Mucosa of gallbladder (tissue), 1 donor: ENCODE measurements at regions not wholly inside any gene's neighbourhood (a gene's known extent, or its start where the extent isn't known, plus 50 kb on each side); places are given as distances from the start of the nearest gene placed in this dataset.
A peak's percentile ranks its signal among the peaks of the same experiment; 100 is the strongest.
"Not testable (repeated sequence)": the region's sequence is repeated elsewhere in the genome, so short reads cannot be mapped to it uniquely, and the experiment has no call there.

Experiments used
- DNase-seq: peaks from one replicate; pipeline ENCODE4 v3.0.0-alpha.2; 2020; ENCODE audit warnings: low spot score
- donor health status: DM: no; HTN: no; CAD: no.

GRCh38 chr2:114018464-114018863 is 128.6 kb downstream of the ACTR3 start:
- DNase-seq: not testable (repeated sequence)

- DNase-seq: no peak
Measured at GRCh38 chr2:114020668-114021067, 130.8 kb downstream of the ACTR3 start.

DNA sequence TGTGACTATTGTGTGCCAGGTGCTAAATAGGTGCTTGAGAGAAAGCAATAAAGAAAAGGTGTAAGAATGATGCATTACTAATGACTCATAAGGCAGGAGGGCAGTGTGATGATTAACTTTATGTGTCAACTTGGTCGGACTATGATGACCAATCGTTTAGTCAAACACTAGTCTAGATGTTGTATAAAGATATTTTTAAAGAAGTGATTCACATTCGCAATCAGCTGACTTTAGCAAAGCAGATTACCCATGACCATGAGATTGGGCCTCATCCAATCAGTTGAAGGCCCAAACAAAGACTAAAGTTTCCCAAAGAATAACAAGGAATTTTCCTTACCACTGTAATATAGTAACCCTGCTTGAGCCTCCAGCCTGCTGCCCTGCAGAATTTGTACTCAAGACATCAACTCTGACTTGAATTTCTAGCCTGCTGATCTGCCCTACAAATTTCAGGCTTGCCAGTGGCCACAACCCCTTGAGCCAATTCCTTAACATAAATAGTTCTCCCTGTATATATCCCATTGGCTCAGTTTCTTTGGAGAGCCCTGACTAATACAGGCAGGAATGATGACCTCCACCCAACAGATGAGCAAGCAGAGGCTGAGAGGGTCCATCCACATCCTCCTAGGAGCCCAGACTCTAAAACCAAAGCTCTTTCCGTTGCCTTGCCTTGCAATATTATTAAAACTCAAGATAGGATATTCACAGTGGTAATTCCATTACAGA is 132.6 kb downstream of the ACTR3 start:
- peak; percentile 62 for DNase-seq

DNA sequence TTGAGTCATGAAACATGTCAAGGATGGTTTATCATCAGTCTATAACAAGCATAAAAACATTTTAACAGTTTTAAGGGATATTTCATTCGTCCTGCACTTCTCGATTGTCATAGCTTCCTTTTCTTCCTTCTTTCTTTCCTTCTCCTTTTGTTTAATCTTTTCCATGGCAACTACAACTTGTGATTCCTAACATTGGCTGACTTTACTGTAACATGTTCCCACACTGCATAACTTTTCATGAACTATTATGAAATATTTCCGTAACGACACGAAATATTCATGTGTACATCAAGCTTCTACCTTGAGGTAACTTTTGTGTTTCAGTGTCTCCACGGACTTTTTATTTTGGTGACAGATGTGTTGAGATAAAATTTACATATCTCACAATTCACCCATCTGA is 134.4 kb downstream of the ACTR3 start:
- DNase-seq: no peak

DNA sequence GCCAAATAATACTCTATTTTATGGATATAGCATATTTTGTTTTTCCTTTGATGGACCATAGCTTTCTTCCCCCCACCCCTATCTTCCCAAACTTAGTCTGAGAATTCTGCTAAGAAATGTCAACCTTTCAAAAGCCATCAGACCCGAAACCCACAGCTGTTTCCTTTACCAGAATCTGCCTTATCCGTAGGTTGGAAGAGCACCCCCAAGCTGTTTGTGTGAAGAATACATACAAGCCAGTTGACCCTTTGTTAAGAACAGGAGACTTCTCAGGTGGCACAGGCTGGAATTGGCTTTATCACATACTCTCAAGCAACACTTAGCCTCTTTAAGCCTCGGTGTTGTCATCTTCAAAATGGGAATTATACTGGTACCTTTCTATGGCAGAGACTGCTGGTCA is 135.1 kb downstream of the ACTR3 start:
- DNase-seq: no peak

DNA sequence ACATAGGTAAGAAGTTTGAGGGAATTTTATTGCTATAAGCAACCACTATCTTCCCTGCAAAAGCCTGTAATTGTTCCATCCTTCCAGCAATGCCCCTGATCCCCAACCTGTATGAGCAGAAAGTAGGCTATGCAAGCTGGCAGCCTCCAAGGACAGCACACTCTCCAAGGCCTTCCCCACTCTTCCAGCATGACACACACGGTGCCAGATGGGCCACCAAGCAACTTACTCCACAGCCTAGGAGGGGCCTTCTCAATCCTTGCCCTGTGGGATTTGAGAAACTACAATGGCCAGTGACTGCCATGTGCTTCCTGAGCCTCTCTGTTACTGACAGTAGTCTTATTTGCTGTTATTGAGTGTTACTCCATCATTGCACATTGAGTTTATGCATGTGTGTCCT is 137.5 kb downstream of the ACTR3 start:
- DNase-seq: no peak

GRCh38 chr2:114031605-114032505 is 142.0 kb downstream of the ACTR3 start:
- DNase-seq: no peak

- DNase-seq: no peak
Measured at GRCh38 chr2:114032705-114033104, 142.8 kb downstream of the ACTR3 start.

DNA sequence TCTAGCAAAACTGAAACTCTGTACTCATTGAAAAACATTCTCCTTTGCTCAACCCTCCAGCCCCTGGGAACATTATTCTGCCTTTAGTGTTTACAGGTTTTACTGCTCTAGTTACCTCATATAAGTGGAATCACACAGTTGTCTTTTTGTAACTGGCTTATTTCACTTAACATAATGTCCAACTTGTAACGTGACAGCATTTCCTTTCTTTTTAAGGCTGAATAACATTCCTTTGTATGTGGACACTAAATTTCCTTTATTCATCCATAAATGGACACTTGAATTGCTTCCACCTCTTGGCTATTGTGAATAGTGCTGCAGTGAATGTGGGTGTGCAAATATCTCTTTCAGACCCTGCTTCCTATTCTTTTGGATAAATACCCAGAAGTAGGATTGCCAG is 144.9 kb downstream of the ACTR3 start:
- DNase-seq: no peak

GRCh38 chr2:114038710-114039109 is 148.8 kb downstream of the ACTR3 start:
- DNase-seq: no peak

DNA sequence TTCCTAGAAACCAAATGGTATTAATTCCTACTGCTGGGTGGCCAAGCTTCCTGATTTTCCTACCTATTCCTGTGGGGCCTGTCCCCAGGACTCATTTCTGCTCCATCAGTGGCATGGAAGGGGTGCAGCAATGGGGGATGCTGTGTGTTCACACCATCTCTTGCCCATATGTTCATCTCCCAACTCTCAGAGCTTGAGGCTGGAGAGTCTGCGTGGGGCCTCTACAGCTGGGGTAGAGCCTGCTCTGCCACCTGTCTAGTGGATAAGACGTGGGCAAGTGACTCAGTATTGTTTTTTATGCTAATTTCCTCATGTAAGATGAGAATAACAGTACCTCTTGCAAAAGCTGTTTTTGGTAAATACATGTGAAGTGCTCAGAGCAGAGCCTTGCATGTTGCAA is 149.8 kb downstream of the ACTR3 start:
- no peak for DNase-seq

- no peak for DNase-seq
Measured at GRCh38 chr2:114040826-114041225, 150.9 kb downstream of the ACTR3 start.

- DNase-seq: no peak
Measured at GRCh38 chr2:114044985-114045384, 155.1 kb downstream of the ACTR3 start.

DNA sequence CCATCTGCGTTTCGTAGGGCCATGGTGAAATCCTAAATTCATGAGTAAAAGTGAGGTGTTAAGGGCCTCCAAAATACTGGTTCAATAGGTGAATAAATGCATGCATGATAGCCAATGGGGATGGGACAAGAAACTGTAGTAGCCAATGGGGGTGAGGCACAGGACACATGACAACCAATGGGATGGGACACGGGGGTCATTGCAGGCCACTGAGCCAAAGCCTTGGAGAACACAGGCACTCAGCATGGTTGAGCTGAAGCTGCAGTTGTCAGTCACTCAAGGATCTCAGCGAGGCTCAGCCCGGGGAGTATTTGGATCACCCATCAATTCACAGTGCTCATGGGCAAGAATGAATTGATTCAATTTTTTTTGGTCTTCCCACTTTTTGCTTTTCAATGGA is 156.5 kb downstream of the ACTR3 start:
- DNase-seq: no peak

DNA sequence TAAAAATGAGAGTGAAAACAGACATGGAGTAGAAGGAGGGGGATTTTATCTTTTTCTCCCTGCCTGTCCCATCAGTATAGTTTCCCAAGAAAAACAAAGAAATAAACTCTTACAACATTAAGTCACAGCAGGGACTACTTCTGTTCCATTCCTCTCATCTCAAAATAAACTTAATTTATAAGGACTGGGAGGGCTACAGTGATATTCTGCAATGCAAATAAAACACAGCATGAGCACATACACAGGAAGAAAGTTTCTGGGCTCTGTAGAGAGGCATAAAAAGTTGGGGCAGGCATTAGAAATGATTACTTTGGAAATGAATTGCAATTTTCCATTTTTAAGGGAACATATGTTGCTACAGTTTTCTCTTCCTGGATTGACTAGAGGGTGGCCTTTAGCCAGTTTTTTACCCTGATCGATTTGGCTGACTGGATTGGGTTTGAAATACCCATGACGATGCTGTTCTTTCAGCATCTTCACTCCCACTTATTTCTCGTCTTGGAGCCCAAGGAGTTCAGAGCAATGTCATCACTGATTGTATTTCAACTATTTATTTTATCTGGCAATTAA is 157.1 kb downstream of the ACTR3 start:
- no peak for DNase-seq

DNA sequence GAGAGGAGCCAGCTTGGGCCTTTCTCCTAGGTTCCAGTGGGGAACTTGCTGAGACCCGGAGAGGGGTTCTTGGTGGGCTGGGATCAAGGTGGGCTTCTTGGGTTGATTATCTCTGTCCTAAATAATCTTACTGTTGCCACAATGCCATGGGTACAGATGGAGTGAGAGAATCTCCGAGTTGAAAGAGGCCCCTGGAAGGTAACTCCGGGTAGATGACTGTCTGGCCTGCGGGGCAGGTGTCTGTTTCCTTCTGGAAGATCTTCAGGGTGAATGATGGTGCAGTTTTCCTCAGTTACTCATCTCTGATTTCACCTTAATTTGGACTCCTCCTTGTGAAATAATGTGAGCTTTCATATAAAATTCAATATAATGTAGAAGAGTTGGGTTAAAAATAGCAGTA is 159.4 kb downstream of the ACTR3 start:
- no peak for DNase-seq

- no peak for DNase-seq
Measured at GRCh38 chr2:114049826-114050225, 159.9 kb downstream of the ACTR3 start.

DNA sequence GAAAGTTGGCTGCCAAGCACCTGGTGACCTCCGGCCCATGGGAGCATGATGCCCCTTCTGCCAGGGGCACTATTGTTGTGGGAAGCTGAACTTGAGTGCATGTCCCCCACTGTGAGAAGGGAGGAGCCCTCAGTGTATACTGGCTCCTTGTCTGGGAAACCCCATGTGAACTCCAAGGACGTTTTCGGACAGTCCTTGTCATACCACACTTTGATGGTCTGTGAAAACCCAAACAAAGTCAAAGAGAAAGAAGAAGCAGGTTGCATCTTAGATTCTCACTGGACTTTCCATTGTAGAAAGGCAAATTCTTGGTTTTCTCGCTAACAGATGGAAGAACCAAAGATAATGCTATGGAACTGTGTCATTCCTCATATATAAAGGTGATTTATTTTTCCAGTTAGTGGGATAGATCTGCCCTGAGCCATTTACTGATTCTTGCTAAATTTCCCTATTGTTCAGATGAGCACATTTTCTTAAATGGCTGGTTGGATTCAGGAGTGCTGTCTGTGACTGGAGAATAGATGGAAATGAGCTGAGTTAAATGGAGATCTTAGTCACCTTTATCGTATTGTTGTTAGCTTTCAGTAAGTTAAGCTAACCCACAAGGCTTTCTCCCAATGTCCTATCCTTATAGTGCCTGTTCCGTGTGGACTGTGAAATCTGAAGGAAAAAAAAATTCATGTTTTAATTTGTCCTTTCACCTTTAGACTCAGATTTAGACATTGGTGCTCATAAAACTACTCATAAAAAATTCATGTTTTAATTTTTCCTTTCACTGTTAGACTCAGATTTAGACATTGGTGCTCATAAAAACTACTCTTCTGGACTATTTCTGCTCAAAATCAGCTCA is 166.6 kb downstream of the ACTR3 start:
- DNase-seq: no peak

GRCh38 chr2:114057638-114058037 is 167.7 kb downstream of the ACTR3 start:
- DNase-seq: no peak

DNA sequence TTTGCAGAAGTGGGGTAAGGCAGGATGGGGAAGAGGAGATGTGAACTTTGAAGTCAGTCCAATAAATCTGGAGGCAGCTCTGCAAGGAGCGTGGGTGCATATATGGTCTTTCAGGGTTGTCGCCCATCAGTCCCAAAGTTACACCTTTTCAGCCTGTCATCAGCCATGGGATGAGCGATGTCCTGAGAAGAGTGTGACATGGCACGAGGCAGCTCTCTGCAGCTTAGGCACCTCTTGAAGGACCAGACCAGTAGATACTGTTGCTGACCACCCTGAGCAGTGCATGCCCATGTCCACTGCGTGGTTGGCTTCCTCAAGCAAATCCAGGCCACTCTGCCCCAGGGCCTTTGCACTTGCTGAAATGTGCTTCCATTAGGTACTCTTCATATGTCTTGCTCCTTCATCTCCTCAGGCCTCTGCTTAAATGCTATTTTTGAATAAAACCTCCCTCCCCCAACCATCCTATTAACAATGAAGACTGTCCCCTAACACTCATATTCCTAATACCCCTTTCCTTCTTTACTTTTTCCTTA is 171.7 kb downstream of the ACTR3 start:
- DNase-seq: no peak

DNA sequence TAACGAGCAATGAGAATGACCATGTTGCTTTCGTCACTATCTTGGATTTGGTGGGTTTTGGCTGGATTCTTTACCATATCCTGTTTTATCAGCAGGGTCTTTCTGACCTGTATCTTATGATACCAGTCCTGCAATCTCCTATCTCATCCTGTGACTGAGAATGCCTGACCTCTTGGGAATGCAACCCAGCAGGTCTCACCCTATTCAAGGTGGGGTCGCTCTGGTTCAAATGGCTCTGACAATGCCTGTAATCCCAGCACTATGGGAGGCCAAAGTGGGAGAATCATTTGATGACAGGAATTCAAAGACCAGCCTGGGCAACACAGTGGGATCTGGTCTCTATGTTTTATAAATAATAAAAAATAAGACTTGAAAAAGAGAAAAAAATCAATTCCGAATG is 173.5 kb downstream of the ACTR3 start:
- no peak for DNase-seq

- DNase-seq: no peak
Measured at GRCh38 chr2:114065731-114066130, 175.8 kb downstream of the ACTR3 start.
